Activated CD8-positive, alpha-beta T cell treated with anti-CD3 and anti-CD28 coated beads for 36 hours (primary cell): ENCODE measurements at regions not wholly inside any gene's neighbourhood (a gene's known extent, or its start where the extent isn't known, plus 50 kb on each side); places are given as distances from the start of the nearest gene placed in this dataset.

Source experiments
- ATAC-seq: fragments of 200-7000 bp; cut with Tn5 transposase; one replicate; pipeline ENCODE4 v1.10.0; 2021; ENCODE audit warnings: mild to moderate bottlenecking, moderate library complexity
- CTCF ChIA-PET: fragments of 350-600 bp; sonication (Branson Sonifier 250); formaldehyde crosslinking; loops from one replicate; lab custom pipeline; 2021; ENCODE audit warnings: antibody characterized with exemption; lab: Charles Lee
- POLR2A ChIA-PET: fragments of 350-600 bp; sonication (Branson Sonifier 250); formaldehyde crosslinking; loops from one replicate; lab custom pipeline; 2021; ENCODE audit warnings: antibody characterized with exemption; lab: Charles Lee
- DNase-seq: peaks from one replicate; pipeline ENCODE4 v3.0.0-alpha.2; 2020
- H3K27ac Mint-ChIP-seq: one replicate; pipeline ENCODE4 v1.8.0; 2021; ENCODE audit warnings: mild to moderate bottlenecking, mixed read lengths
- H3K27me3 Mint-ChIP-seq: one replicate; pipeline ENCODE4 v1.8.0; 2021; ENCODE audit warnings: mixed read lengths
- H3K36me3 Mint-ChIP-seq: one replicate; pipeline ENCODE4 v1.8.0; 2021; ENCODE audit warnings: low read depth, mixed read lengths
- H3K4me1 Mint-ChIP-seq: one replicate; pipeline ENCODE4 v1.8.0; 2021; ENCODE audit warnings: low read depth, mixed read lengths
- H3K4me3 Mint-ChIP-seq: one replicate; pipeline ENCODE4 v1.8.0; 2021; ENCODE audit warnings: mild to moderate bottlenecking, moderate library complexity, mixed read lengths
- H3K9me3 Mint-ChIP-seq: one replicate; pipeline ENCODE4 v1.8.0; 2021; ENCODE audit warnings: mixed read lengths
- CTCF ChIP-seq: fragments of 200-600 bp; IDR thresholded peaks from one replicate; pipeline ENCODE4 v1.8.0; 2022; ENCODE audit warnings: antibody characterized with exemption, mild to moderate bottlenecking
- intact Hi-C: fragments of 100-400 bp; cut with micrococcal nuclease; formaldehyde crosslinking; loops from one replicate; pipeline ENCODE4 v1.10.0; 2022

DNA sequence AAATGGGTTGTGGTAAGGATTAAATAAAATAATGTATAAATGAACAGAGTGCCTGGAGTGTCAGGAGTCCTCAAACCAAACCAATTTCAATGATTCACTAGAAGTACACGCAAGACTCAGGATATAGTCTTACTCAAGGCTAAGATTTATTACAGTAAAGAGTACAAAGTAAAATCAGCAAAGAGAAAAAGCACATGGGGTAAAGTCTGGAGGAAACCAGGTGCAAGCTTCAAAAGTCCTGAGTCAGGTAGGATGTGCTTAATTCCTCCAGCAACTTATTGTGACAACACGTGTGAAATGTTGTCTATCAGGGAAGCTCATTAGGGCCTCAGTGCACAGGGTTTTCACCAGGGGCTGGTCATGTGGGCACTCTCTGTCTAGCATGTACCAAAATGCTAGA is 105.8 kb upstream of the NAP1L1 start:
- no peak for DNase-seq
- peaks cover 33% of the 10 kb centered on the region for H3K27me3 Mint-ChIP-seq
- H3K4me3 Mint-ChIP-seq: no peak overlapping the region
- ATAC-seq: no peak
- intact Hi-C loops: no loop called here
- ChIA-PET CTCF (no interaction called here), POLR2A (no interaction called here)
- no peak overlapping the region for H3K27ac Mint-ChIP-seq
- no peaks in the 10 kb centered on the region for H3K4me1 Mint-ChIP-seq
- H3K9me3 Mint-ChIP-seq: no peaks in the 10 kb centered on the region
- TF ChIP-seq CTCF: no peak
- H3K36me3 Mint-ChIP-seq: no peaks in the 10 kb centered on the region

GRCh38 chr12:76189851-76190250 is 105.4 kb upstream of the NAP1L1 start:
- no peaks in the 10 kb centered on the region for H3K4me1 Mint-ChIP-seq
- ChIA-PET CTCF (no interaction called here), POLR2A (no interaction called here)
- intact Hi-C loops: no loop called here
- no peak overlapping the region for H3K4me3 Mint-ChIP-seq
- peaks cover 30% of the 10 kb centered on the region for H3K27me3 Mint-ChIP-seq
- no peaks in the 10 kb centered on the region for H3K9me3 Mint-ChIP-seq
- H3K27ac Mint-ChIP-seq: no peak overlapping the region
- no peak for TF ChIP-seq CTCF
- DNase-seq (no peak), ATAC-seq (no peak)
- H3K36me3 Mint-ChIP-seq: no peaks in the 10 kb centered on the region

DNA sequence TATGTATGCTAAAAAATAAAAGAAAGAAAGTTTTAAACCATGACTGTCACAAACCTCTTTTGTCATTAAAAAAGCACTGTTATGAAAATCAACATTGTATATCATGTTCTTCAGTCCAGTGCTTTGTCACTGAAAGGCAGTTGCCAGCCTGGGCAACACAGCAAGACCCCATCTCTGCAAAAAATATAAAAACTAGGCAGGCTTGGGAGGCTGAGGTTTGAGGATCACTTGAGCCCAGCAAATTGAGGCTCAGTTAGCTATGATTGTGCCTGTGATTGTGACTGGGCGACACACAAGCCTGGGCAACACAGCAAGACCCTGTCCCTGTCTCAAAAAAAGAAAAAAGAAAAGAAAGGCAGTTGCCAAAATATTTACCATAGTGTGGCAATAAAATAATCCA is 102.7 kb upstream of the NAP1L1 start:
- ATAC-seq (no peak), DNase-seq (no peak)
- TF ChIP-seq CTCF: no peak
- Mint-ChIP-seq H3K27me3 (peaks cover 34% of the 10 kb centered on the region), H3K4me1 (peaks cover 11% of the 10 kb centered on the region), H3K9me3 (no peaks in the 10 kb centered on the region), H3K27ac (no peak overlapping the region), H3K36me3 (no peaks in the 10 kb centered on the region), H3K4me3 (no peak overlapping the region)
- ChIA-PET CTCF (no interaction called here), POLR2A (no interaction called here)
- intact Hi-C loops: no loop called here

- Mint-ChIP-seq H3K4me3 (no peak overlapping the region), H3K36me3 (no peaks in the 10 kb centered on the region), H3K4me1 (peaks cover 11% of the 10 kb centered on the region), H3K27ac (no peak overlapping the region), H3K27me3 (peaks cover 34% of the 10 kb centered on the region), H3K9me3 (no peaks in the 10 kb centered on the region)
- intact Hi-C loops: no loop called here
- DNase-seq (no peak), ATAC-seq (no peak)
- CTCF ChIA-PET: no interaction called here
- POLR2A ChIA-PET: no interaction called here
- TF ChIP-seq CTCF: no peak
Measured at GRCh38 chr12:76186131-76186906, 101.8 kb upstream of the NAP1L1 start.

- ChIA-PET CTCF (no interaction called here), POLR2A (interaction anchor here (1.7 kb wide), 1 partner anchor 25 kb away, joined by 9 read pairs; no protein-coding TSS in a partner anchor)
- intact Hi-C loops: no loop called here
- DNase-seq (peak; percentile 66), ATAC-seq (peak; percentile 84)
- no peak overlapping the region for H3K4me3 Mint-ChIP-seq
- H3K36me3 Mint-ChIP-seq: no peaks in the 10 kb centered on the region
- no peaks in the 10 kb centered on the region for H3K9me3 Mint-ChIP-seq
- H3K27ac Mint-ChIP-seq: no peak overlapping the region
- H3K4me1 Mint-ChIP-seq: peaks cover 11% of the 10 kb centered on the region
- peaks cover 38% of the 10 kb centered on the region for H3K27me3 Mint-ChIP-seq
- TF ChIP-seq CTCF: no peak
Measured at GRCh38 chr12:76183459-76184186, 99.1 kb upstream of the NAP1L1 start.
